HG02571 (cell line): ENCODE measurements at regions not wholly inside any gene's neighbourhood (a gene's known extent, or its start where the extent isn't known, plus 50 kb on each side); places are given as distances from the start of the nearest gene placed in this dataset.

ENCODE experiments used
- ATAC-seq: cut with Tn5 transposase; IDR thresholded peaks from one replicate; pipeline ENCODE4 v1.9.1; 2021; ENCODE audit warnings: mild to moderate bottlenecking, moderate library complexity; ENCODE audit not compliant: unreplicated experiment

DNA sequence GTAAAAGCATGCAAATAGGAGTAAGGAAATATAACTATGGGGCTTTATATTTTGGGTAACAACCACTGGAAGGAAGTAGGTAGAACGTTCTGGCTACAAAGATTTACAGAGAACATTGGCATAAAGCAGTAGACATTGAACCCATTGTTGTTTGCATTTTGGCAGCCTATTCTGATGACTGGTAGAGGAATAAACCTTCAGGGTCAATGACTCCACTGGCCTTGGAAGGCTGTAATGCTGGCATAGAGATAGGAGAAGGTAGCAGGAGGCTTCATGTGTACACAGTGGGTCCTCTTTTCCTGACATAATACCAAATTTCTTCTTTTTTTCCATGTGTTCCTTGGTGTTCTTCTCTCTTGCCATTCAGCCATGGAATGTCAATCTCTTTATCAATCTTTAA lies 462.8 kb upstream of the ZNF462 start:
- no peak for ATAC-seq

- ATAC-seq, result no peak
These were observed 462.0 kb upstream of the ZNF462 start for GRCh38 chr9:106400950-106401349.

GRCh38 chr9:106403081-106403480 lies 459.9 kb upstream of the ZNF462 start:
- no peak for ATAC-seq

- ATAC-seq, result no peak
These were observed 458.8 kb upstream of the ZNF462 start for GRCh38 chr9:106404137-106404536.

DNA sequence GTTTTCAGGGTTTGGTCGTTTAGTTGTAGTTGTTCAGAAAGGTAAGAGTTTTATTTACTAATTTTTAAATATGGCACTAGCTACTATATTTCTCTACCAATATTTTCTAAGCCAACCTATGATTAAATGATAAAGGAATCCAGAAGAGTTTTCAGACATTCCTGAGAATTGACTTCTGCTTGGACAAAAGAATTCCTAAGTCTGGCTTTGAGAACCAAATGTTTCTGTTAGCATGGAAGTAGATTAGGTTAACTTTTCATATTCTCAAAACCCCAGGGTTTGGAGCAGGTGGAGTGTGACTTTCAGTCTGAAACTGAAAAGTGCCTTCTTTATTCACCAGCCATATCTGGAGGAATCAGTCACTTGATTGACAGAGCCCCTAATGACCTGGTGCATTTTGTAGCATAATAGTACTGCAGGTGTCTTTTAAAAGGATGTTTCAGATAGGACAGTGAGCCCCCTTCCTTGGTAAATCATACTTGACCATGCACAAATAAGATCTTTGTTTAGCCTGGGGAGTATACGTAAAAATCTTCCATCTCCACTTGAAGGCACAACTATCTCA lies 457.0 kb upstream of the ZNF462 start:
- ATAC-seq, result no peak

DNA sequence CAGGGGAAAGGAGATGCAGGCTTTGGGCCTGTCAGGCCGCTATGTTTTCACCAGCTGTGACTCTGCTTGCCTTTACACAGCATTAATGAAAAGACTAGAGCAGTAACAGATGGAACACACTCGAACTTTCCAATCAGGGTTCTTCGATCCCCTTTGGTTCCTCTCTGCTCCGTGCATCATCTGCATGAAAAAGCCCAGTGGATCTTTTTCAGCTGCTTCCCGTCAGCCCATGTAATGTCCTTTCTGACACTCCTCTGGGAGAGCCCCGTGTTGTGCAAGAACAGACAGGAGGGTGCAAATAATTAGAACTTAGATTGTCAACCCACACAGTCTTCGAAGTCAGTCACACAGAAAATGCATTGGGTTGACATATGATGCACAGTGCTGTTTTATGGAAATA lies 448.9 kb upstream of the ZNF462 start:
- ATAC-seq, result no peak

DNA sequence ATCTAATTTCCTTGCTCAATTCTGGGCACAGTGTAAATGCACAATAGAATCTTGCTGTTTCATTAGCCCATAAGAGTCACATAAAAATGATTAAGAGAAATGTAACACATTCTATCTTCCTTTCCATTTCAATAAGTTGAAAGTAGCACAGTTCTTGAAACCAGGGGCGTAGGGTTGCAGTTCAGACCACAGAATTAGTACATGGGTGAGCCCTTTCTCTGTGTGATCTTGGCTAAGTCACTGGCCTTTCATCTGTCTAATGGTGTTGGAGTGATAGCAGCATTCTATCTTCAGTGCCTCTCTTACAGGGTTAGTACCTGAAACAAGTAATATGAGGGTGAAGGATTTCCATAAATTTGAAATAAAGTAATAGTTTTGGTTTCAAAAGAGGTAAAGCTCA lies 445.3 kb upstream of the ZNF462 start:
- no peak for ATAC-seq

GRCh38 chr9:106419829-106420228 lies 443.1 kb upstream of the ZNF462 start:
- ATAC-seq, result no peak

GRCh38 chr9:106420511-106420944 lies 442.4 kb upstream of the ZNF462 start:
- peak; percentile 63 for ATAC-seq

- ATAC-seq, result no peak
These were observed 441.2 kb upstream of the ZNF462 start for GRCh38 chr9:106421772-106422171.

DNA sequence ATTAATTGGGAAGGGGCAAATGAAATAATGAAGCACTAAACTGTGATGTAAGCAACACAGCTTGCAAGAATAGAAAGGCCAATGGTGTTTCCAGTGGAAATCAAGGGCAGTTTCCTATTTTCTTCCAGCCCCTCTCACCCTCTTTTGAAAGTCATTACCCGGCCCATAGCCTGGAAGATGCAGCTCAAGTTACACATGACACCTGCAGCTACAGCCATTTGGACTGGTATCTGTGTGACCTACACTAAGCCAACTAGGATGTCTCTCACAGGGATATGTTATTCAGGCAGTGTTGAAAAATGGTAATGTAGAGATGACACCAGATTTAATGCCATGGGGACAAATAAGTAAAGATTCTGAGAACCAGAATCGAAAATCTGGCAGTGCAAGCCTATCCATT lies 439.4 kb upstream of the ZNF462 start:
- ATAC-seq, result no peak

- no peak for ATAC-seq
These were observed 430.3 kb upstream of the ZNF462 start for GRCh38 chr9:106432631-106433030.

- no peak for ATAC-seq
These were observed 424.0 kb upstream of the ZNF462 start for GRCh38 chr9:106438928-106439327.

DNA sequence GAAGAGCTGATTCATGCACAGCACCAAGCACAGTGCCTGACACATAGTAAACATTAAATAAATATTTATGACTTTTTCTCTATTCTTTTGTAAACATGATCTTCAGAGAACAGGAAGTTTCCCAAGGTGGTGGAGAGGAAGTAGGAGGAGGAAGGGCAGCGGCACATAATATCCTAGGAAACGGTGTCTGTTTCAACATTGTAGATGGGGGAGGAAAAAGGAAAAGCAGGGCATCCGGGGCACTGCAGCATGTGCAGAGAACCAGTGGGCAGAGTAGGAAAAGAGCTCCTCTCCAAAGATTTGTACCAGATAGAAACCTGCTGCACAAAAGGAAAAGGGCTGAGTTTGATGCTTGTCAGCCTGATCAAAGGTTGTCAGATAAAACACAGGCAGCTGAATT lies 421.7 kb upstream of the ZNF462 start:
- ATAC-seq, result no peak

DNA sequence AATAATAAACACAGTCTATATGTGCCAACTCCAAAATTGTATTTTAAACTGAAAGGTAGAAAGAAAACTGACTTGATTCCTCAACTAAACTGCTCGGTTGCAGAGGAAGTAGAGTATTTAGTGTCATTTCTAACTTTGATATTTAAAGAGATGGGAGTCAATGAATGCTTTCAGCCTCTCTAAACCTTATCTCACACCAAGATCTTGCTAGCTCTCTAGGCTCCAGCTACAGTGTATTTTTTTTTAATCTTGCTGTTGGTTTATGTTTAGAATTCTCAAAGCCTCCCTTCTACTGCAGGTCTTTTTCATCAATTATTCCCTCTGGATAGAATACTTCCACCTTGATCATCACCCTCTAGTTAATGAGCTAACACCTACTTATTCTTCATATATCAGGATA lies 419.4 kb upstream of the ZNF462 start:
- ATAC-seq, result no peak

GRCh38 chr9:106445107-106445506 lies 417.9 kb upstream of the ZNF462 start:
- ATAC-seq, result no peak

DNA sequence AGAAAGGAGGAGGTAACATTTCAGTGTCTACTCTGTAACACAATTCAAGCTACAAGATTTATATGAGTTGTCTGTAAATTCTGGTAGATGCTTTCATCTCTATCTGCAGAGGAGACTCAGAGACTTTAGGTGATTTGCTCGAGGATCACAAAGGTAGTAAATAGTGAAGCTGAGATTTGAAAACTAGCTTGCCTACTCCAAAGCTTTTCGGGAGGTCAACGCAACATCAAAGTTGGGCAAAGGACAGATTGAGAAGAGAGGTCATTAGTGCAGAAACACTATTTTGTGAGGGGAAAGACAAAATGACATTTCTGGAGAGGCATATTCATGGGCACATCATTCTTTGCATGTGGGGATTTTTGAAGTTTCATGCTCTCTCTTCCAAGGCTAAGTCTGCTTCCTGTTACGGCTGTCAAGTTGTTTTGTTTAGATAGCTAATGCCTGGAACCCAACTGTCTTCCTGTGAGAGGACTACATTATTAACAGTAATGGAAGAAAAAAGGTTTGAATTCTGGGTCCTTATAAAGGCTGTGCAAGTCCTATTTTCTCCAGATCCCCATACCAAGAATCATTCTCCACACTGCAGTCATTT lies 413.5 kb upstream of the ZNF462 start:
- ATAC-seq, result no peak

GRCh38 chr9:106450549-106450948 lies 412.4 kb upstream of the ZNF462 start:
- no peak for ATAC-seq

DNA sequence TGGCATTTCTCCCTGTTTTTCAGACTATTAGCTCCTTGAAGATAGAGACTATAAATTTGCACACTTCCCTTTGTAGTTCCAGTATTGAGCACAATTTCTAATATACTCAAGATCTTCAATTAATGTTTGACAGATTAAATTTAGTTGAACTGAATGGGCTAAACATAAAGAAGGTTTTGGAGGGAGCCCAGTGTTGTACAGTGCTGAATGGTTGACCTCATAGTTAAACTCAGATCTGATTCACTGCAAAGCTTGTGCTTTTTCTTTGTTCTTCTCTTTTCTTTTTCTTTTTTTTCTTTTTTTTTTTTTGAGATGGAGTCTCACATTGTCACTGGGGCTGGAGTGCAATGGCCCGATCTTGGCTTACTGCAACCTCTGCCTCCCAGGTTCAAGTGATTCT lies 411.7 kb upstream of the ZNF462 start:
- ATAC-seq, result no peak

DNA sequence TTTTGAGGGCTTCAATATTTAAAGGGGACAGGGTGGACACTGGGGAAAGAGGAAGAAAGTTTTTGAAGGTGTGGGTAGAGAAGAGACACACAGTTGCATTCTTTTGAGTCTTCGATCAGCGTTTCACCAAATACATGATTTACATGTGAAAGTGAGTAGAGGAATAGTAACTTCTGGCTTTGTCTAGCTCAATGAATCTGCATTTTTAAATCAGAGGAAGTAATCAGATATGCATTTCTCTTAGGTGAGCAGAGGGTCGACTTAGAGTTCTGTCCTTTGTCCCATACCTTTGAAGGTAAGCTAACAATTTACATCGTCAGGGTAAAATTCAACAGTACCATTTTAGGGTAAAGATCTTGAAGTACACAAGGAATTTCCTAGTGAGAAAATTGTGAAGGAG lies 406.4 kb upstream of the ZNF462 start:
- no peak for ATAC-seq

DNA sequence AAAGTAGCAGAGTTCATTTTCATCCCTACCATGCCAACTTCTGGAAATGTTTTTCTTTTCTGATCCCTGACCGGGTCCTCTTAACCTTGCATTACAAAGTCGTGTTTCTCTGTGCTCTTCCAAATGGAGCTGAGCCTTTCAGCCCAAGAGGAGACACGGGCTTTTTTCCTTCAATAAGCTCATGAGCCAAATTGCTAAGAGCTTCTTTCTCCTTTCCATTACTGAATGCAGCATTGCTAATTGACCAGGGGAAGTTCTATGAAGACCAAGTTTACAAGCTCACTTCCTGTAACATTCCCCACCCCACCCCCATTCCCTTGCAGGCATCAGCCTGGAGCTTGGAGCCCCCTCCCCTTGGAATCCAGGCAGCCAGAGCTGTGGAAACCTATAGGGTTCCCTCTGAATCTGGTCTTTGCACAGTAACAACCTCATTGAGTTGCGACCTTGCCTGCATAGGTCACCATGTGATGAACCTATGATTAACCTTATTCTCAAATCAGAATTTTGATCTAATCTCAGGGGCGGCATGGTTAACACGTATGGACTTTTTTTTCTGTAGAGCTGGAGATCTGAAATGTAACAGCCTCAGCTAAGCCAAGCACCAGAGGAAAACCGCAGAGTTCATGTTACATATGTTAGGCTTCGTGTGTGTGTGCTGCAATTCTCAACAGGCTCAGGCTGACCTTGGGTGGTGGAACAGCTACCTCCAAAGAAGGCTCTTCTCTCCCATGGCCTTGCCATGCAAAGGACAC lies 395.7 kb upstream of the ZNF462 start:
- no peak for ATAC-seq

GRCh38 chr9:106467865-106468164 lies 395.2 kb upstream of the ZNF462 start:
- no peak for ATAC-seq

GRCh38 chr9:106468431-106468830 lies 394.5 kb upstream of the ZNF462 start:
- peak; percentile 53 for ATAC-seq
